ENCODE measurements at regions not wholly inside any gene's neighbourhood (a gene's known extent, or its start where the extent isn't known, plus 50 kb on each side); places are given as distances from the start of the nearest gene placed in this dataset.

GRCh38 chr9:126275386-126276001 is 51.1 kb upstream of the MVB12B start:
- DNase-seq, result peak; percentile 0

DNA sequence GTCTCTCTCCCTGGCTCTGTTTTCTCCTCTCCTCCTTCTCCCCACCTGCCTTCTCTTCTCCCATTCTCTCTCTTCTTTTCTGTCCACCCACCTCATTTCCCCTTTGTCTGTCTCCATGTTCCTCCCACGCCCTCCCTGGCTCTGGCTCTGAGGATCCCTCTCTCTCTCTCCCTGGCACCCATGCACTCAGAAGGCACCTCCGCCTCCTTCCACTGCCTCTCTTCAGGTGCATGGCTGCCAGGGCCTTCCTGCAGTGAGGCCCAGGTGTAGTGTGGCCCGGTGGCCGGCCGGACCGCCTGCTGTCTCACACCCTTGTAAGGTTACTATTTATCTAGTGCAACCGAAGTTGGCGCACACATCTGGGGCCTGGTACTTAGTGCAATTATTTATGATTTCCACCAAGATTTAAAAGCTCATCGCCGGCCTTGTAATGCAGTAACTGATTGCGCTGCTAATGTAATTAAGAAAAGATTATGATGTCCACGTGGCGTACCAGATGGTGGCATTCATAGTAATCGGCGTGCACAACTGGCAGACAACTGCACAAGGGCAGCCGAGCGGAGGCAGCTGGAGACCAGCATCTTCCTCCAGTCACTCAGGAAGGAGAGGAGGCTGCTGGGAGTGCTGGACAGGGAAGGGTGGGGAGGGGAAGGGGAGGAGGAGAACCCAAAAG is 50.4 kb upstream of the MVB12B start:
- DNase-seq, result no peak

All from kidney glomerular epithelial cell (primary cell).